GM19328 (cell line): ENCODE measurements at regions not wholly inside any gene's neighbourhood (a gene's known extent, or its start where the extent isn't known, plus 50 kb on each side); places are given as distances from the start of the nearest gene placed in this dataset.

Source experiments
- ATAC-seq: cut with Tn5 transposase; IDR thresholded peaks from one replicate; pipeline ENCODE4 v1.9.1; 2021; ENCODE audit warnings: mild to moderate bottlenecking, moderate library complexity; ENCODE audit not compliant: unreplicated experiment

GRCh38 chr3:10555263-10555662, 49.9 kb upstream of the ATP2B2 start:
- no peak for ATAC-seq

DNA sequence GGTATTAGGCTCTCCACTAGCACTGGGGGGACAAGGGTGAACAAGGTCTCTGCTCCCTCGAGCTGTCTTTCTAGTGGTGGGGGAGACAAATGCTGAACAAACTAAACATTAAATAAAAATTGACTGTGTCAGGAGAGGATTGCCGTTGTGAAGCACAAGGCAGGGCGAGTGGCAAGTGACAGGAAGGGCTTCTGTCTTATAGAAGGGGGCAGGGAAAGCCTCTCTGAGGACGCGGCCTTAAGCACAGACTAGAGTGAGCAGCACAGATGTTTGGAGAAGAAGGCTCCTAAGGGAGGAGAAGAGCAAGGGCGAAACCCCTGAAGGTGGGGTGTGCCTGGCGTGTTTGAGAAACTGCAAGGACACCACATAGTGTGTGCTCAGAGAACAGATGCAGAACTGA, 50.9 kb upstream of the ATP2B2 start:
- no peak for ATAC-seq

DNA sequence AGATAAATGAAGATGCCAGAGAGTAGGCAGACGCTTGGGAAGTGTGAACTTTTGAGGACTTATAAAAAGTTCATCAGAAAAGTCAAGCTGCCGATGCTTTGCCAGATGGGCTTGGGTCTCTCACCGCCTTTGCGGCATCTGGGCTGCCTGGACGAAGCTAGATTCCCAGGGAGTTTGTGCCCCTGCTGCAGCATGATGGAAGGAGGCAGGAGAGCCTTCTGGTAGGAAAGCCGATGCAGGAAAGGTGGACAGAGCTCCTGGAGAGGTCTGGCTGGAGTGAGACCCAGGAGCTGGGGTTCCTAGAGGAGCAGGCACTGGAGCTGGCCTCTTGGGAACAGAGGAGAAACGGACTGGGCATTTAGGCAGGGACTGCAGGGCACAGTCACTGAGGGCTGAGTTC, 51.9 kb upstream of the ATP2B2 start:
- ATAC-seq = no peak

DNA sequence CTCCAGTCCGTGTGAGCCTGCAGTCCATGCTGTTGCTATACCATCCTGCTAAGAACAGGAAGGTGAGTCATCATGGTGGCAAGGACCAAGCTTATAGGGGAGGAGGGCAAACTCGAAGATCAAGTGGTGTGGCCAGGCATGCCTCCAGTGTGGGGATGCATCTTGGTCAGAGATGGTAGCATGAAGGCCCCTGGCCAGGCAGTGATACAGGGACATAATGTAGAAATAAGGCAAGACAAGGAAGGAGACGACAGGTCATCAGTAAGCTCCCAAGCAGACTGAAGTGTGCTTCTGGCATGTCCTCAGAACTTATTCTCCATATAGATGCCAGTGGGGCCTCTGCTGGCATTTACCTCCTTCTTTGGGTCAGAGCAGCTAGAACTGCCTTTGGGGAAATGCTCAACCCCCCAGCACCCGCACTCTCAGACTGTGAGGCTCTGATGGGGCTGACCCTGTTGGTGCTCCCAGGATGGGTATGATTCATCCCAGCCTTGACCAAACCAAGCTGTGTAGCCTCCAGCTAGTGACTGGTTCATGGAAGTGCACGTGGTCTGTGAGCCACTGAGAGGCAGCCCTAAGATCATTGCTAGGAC, 52.5 kb upstream of the ATP2B2 start:
- ATAC-seq = no peak

DNA sequence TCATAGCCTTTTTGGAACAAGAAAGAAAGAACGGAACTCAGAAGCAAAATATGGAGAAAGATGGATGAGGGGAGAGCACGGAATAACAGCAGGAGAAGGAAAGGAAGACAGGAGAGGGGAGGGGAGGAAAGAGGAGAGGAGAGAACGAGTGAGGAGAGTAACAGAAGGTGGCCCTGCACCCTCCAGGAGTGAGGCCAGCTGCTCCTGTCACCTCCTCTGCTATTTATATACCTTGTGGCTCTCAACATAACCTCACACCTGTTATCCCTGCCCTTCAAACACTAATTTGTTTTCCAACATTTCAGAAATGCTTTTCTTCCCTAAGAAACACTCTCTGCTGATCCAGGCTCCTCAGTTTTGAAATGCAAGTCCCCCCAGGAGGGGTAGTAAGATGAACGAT, 53.4 kb upstream of the ATP2B2 start:
- ATAC-seq = no peak

GRCh38 chr3:10560060-10560861, 54.9 kb upstream of the ATP2B2 start:
- no peak for ATAC-seq

- no peak for ATAC-seq
Measured at GRCh38 chr3:10561162-10561945, 56.0 kb upstream of the ATP2B2 start.

GRCh38 chr3:10561946-10562560, 56.7 kb upstream of the ATP2B2 start:
- no peak for ATAC-seq

GRCh38 chr3:10563396-10563795, 58.0 kb upstream of the ATP2B2 start:
- no peak for ATAC-seq

- no peak for ATAC-seq
Measured at GRCh38 chr3:10565814-10566213, 60.4 kb upstream of the ATP2B2 start.

DNA sequence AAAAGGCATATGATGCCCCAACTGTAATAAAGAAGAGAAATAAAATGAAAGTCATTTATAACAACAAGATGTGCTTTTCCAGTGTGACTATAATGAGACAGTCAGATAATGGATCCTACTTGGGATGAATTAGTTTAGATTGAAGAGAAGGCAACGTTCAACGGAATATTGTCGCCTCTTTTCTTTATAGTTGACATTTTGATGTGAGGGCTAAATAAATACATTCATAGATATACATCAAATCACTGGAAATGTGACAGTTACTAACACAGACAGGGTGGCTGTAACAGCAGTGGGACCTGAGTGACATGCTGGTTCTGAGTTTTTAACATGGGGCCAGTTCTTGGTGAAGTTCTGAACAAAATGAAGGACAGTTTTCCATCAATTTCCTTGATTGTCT, 61.1 kb upstream of the ATP2B2 start:
- no peak for ATAC-seq

GRCh38 chr3:10568549-10568948, 63.2 kb upstream of the ATP2B2 start:
- no peak for ATAC-seq

GRCh38 chr3:10570196-10570946, 65.0 kb upstream of the ATP2B2 start:
- no peak for ATAC-seq

- ATAC-seq = no peak
Measured at GRCh38 chr3:10574101-10574620, 68.8 kb upstream of the ATP2B2 start.

GRCh38 chr3:10575601-10576160, 70.3 kb upstream of the ATP2B2 start:
- no peak for ATAC-seq

GRCh38 chr3:10577486-10577885, 72.1 kb upstream of the ATP2B2 start:
- no peak for ATAC-seq

GRCh38 chr3:10580426-10580825, 75.0 kb upstream of the ATP2B2 start:
- no peak for ATAC-seq

DNA sequence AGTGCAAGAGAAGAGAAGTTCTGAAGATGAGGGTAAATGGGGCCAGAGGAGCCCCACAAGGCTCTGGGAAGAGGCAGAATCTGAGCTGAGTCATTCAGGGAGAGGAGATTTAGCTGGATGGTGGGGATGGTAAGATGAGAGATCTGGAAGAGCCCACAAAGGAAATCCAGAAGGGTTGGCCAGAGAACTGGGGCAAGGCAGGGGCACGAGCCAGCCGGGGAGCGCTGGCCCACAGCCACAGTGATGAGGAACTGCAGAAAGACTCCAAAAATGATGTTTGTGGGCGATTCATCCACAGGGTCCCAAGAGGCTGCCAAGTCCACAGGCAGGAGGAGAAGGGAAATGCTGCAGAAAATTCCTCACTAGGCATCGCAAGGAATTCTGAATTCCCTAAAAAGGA, 75.9 kb upstream of the ATP2B2 start:
- ATAC-seq = no peak

DNA sequence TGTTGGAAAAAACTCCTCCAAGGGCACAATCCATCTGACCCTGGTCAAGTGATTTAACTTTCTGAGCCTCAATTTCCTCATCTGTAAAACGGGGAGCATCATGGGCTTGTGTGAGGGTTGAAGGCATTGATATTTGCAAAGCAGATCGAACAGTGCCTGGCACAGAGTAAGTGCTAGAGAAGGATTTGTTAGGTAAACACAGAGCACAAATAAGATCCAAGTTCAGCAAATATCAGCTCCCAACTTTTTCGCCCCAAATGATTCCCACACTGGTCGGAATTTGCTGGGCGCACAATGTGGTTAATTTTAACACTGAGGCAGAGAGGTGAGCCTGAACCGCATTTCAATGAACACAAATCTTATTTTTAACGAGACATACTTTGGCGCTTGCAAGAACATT, 76.3 kb upstream of the ATP2B2 start:
- no peak for ATAC-seq

DNA sequence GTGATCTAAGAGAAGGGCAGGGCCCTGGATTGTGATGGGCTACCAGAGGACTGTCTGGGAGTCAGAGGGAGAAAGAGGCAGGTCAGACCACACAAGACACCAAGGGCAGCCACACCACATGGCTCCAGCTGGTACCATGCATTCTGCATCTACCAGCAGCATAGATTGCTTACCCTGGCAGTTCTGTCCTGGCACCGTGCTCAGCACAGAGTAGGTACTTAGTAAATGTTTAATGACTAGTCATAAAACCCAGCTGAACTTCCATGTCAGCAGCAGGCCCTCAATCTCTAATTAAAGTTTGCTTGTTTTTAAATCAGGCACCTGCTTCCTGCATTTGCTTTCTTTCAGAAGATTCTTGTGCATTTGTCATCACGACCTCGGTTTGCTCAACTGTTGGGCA, 77.3 kb upstream of the ATP2B2 start:
- ATAC-seq = no peak
